ENCODE measurements at regions not wholly inside any gene's neighbourhood (a gene's known extent, or its start where the extent isn't known, plus 50 kb on each side); places are given as distances from the start of the nearest gene placed in this dataset.

DNA sequence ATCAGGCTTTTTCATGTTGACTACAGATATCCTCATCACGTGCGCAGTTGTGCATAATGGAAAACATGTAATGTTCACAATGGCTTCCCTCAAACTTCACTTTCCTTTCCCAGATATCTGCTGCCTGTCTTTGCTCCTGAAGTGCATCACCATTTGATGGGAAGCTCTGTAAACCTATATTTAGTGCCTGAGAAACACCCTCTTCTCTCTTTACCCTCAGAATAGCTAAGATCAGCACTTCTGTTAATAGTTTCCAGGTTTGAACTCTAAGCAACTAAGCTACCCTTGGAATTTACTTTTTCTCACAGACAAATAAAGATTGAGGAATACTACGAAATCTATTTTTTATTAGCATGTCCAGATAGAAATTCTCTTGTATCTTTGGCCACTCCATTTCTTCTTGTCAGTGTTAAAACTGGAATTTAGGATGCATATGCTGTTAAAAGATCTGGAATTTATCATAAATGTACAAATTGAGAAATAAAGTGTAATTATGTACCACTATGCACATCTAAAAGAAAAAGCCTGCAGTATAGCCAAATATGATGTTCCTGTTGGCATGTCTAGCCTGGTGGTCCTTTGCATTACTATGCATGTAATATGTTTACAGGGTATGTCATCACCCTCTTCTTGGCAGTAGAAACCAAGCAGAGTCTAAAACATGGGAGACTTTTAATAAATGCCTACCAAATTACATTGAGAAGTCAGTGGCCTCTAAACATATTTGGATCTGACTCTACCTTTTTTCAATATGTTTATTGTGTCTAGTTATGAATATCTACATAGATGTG, 278.7 kb downstream of the FIGN start:
- no peak for FAIRE-seq

DNA sequence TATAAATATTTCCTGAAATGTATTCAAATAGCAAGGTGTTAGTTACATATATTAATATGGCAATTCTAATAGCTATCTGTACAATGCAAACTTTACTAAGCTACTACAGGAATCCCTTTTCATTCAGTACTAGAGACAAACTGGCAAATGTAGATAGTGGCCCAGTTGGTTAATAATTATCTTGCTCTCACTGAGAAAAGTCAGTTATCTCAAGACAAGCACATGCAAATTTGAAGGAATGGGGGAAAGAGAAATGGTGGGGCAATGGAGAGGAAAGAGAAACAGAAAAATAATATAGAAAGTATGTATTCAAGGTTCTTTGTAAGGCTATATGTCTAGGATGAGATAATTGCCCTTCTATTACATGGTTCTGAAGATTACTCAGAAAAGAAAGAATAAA, 280.0 kb downstream of the FIGN start:
- FAIRE-seq, result no peak

DNA sequence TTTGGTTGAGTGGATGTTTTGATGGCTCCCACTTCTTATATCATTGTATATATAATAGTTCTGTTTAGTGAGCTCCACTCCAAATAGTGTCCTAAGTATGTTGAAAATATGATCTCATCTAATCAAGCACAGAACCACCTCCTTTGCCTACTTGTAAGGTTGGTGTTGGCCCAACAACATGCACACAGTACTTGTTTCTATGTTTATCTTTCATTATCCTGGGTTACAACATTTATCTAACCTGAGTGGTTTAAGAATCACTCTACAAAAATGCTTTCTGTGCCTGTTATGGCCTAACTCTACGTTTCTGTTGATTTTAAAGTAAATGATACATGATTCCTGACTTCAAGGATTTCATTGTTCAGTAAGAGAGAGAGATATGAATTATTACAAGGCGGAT, 281.9 kb downstream of the FIGN start:
- no peak for FAIRE-seq

DNA sequence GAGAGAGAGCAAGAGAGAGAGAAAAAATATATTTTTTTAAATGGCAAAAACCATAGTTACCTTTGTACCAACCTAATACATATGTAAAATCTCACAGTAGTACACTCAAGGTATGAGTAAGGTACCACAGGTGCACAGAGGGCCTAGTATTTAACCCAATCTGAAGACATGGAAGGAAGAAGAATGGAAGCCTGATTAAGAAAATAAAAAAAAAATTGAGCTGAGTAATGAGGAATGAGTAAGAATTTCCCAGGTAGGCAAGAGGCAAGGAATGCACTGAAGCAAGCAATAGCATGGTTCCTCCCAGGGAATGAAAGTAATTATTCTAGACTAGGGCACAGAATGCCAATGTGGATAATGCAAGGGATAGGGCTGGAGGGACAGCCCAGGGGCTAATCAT, 294.2 kb downstream of the FIGN start:
- no peak for FAIRE-seq

DNA sequence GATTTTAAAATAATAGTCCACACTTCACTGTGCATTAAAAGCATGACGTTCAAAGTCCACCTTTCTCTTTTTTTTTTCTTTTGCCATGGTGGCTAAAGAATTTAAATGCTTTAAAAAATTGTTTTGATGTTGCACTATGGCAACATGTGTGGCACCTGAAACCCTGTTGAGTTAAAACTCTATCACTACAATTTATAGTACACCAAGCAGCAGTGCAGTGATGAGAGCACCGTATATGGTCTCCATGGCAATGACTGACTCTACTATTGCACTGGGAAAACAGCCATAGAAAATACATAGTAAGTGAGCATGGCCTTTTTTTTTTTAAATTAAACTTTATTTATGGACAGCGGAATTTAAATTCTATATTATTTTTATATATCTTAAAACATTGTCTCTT, 298.8 kb downstream of the FIGN start:
- no peak for FAIRE-seq

DNA sequence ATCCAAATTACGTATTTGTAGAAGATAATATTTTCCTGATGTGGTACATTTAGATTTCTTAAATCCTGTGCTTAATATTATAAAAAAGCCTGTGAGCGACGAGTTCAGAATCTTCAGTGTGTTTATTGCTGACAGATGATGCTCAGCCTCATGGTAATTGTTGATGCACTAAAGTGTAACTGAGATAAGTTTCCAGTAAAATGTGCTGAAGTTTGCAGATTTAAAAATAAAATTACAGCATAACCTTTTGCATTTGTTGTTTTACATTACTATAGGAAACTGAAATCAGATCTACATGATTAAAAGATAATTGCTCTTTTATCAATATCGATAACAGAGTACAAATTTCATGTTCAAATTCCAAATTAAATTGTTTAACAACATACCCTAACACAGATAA, 307.6 kb downstream of the FIGN start:
- no peak for FAIRE-seq

DNA sequence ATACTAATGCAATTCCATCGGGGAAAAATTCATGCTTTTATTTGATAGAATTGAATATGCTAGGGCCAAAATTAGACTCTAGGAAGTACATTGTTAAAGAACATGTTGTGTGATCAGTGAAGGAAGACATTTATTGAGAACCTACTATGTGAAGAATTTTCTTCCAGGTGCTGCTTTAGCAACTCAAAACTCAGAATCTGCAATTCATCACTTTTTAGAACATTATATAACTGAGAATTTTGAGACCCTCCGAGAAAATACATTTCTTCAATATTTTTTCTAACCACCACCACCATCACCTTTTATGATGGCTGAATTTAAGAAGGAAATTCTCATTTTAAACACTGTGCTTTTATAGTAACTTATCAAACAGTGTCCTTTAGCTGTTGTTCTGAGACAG, 315.2 kb downstream of the FIGN start:
- no peak for FAIRE-seq

DNA sequence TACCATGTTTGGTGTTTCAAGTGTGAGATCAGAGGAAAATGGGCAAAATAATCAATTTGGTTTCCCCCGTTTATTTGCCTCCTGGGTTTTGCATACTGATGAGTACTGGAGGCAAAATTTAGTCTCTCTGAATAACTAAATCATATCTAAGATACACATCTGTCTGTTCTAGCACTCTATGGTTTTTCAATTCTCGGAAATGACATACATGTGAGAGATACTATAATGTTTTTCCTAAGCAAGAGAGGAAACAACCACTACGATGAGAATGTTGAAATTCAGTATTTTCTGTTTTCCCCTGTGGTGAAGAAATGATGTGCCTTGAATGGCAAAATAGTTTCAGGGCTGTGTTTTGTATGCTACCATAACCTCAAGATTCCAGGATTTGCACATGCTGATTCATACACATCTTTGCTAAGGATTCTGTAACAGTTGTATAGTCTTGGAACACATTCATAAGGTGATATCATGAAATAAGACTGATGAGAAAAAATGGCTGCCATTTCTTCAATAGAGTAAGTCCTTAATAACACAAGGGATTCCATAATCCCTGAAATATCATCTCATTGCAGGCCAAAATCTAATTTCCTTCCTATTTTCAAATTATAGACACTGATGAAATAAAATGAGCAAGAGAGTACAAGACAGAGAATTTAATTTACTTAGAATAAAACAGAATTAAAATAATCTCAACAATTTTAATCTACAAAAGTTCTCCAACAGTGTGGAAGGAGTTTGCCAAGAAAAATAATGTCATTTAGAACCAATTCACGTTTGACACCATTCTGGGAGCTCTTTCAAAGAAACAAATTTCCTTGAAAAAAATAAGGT, 316.6 kb downstream of the FIGN start:
- no peak for FAIRE-seq

DNA sequence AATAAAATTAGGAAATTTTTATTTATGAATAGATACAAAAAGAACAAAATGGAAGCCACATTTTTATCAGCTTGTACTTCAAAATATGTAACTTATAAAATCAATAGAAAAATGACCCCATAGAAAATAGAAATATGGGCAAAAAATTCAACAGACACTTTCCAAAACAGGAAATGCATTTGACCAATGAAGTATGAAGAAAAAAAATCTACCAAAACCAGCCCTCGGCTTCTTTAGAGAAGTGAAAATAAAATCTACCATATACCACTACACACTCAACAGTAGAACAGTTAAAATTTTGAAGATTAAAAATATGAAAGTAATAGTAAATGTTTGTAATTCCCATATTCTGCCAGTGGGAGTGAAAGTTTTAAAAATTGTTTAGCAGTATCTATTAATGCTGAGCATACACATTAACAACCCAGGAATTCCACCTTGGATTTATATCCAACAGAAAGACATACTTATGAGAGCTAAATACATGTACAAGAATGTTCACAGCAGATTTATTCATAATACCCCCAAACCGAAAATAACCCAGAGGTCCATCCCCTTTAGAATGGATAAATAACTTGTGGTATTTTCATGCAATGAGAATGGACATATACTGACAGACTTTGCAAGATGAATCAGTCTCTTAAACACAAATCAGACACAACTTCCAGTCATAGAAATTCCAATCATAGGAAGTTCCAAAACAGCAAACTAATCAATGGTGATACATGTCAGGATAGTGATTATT, 318.0 kb downstream of the FIGN start:
- no peak for FAIRE-seq

DNA sequence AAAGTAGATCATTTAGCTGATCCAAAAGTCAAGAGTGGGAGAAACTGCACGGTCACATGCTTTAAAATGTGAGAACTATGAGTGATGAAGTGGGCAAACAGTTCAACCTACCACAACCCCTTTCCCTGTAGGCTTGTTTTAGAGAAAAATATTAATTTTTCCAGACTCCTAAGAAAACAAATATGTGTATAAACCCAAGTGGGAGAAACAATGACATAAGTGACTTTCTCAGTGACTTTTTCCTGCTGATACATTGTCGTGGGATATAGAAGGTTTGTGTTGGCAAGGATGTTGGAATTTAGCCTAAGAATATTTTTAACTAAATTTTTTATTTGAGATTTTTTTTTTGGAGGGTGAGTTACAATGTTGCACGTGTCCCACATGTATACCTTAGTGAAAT, 321.7 kb downstream of the FIGN start:
- no peak for FAIRE-seq

DNA sequence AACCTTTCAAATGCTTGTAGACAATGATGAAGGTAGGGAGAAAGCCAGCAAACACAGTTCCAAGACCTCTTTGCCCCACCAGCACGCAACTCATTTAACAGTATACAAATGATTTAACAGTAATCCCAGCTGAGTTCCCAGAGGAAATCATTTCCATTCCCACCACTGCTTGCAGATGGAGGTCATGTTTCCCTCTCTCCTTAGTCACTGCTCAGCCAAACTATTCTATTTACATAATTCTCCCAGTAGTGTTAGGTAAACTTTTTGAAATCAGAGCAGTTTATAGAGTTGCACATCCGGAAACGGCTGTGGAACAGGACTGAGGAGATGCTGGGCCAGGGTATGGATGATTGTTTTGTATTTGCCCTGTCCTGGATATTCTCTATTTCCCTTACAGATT, 328.5 kb downstream of the FIGN start:
- FAIRE-seq, result no peak

DNA sequence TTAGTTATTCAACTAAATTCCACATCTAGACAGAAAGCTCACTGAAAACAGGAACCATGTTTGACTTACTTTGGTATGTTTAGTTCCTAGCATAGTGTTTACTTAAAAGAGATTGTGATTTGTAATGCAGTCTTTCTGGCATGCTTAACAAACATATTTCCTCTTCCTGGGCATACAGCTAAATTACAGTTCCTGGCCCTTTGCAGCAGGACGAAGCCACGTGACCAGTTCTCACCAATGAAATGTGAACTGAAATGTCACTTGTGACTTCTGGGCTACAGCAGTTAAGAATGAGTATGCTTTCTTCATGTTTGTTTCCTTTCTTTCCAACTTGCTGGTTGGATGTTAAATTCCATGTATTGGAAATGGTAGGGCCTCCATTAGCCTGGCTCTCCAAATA, 330.5 kb downstream of the FIGN start:
- no peak for FAIRE-seq

DNA sequence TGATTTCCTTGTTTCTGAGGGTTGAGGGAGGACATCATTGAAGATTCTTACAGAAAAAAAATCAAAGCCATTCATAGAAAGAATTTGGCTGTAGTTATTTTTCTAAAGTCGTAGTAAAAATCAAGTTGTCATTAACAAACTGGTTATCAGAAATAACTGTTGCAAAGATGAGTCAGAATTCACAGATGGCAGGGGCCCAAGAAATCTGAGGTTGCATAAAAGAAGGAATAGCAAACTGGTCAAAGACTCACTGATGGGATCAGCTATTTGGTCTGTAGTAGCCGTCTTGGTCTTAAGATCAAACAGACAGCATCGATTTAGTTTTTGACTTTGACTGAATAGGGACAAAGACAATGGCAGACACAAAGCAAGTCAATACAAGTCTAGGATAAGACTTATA, 334.3 kb downstream of the FIGN start:
- FAIRE-seq, result no peak

DNA sequence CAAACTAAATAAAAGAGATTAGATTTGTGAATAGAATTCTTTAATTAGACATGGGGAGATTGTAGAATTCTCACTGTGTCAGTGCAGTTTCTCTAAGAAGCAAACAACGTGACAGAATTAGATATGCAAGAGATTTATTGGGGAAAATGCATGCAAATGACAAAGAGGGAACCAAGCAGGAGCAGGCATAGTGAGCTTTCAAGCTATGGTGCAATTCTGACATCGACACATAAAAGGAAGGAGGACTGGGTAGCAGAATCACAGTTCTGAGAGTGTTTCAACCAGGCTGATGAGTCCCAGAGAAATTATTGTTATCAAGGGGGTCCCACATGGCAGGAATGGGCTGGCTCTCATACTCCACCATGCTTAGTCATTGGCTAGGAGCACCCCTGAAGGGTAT, 338.4 kb downstream of the FIGN start:
- no peak for FAIRE-seq

DNA sequence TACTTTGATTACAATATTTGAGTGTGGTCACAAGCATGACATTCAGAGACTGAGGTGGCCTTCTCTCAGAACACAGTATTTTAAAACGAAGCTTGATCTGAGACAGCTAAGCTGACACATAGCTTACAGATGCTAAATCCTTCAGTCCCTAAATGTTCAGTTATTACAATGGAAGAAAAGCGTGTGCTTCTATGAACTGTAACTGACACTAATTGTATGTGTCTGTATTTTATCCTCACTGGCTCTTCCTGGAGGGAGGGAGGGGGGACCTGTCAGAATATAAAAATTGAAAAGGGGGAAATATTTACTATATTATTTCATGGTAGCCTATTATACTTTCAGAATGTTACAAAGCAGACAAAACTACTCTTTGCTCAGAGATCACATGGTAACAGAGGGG, 340.2 kb downstream of the FIGN start:
- FAIRE-seq, result no peak

DNA sequence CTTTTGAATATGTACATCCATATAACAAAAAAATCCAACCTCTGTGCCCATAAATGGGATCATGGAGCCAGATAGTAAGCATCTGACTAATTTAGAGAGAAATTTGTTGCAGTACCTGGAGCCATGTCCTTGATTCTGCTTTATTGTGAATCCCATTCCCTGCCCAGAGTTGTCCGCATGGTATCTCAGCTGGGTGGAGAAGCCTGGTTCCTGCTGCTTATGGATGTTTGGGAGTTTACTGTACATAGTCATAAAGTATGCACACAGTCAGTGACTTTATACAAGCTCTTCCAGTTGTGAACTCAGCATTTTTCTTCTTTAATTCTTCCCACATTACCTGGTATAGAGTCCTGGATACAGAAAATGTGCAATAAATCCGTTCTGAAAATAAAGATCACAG, 346.0 kb downstream of the FIGN start:
- no peak for FAIRE-seq

DNA sequence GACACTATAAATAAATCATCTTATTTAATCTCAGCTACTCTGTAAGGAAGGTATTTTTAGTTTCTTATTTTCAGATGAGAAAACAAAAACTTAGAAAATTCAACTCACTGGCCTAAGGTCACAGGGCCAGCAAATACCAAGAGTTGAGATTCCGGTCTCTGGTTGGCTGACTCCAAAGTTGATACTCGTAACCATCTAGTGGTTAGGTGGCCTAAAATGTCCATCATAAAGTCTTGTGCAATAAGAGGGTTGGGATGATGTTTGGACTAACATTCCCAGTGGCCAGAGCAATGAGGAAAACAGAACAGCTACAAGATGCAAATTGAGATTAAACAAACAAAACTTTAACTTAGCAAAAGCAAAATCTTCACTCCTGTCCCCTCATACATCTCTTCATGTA, 360.3 kb downstream of the FIGN start:
- FAIRE-seq, result no peak

DNA sequence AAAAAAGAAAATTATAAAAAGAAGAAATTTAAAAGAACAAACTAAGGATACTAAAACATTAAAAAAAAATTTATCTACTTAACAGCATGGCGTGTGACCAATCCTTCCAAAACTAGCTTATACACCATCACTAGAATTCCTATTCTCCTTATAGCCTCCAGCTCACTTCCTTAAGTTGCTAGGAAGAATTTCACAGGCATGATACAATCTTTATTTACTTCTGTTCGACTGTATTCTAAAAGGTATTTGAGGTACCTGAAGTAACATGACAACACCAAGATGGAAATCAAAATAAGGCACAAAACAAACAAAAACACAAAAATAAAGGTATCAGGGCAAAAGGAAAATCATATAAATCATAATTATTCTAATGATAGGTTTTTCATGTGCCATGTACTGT, 360.7 kb downstream of the FIGN start:
- no peak for FAIRE-seq

DNA sequence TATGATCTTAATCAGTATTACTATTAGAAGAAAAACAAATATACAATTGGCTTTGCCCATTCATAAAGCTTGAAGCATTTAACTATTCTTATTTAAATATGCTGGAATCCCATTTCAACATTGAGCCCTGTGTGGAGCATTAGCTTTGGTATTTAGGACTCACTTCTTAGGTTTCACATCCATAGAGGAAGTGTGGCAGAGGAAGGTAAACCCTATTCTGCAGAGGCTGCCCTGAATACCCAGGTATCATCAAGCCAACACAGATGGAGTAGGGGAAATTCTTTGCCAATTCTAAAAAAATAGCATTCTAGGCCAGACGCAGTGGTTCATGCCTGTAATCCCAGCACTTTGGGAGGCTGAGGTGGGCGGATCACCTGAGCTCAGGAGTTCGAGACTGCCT, 361.5 kb downstream of the FIGN start:
- no peak for FAIRE-seq

DNA sequence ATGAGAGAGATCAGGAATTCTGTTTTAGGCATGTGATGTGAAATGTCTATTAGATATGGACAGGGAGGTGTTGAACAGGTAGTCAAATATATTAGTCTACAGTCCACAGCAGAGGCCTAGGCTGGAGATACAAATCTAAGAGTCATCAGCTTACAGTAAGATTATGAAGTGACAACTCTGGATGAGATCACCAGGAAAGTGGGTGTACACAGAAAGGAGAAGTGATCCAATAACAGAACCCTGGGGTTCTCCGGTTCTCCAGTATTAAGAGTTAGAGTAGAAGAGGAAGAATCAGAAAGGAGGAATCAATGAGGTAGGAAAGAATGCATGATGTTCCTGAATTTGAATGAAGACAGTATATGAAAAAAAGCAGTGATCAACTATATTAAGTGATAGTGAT, 362.3 kb downstream of the FIGN start:
- no peak for FAIRE-seq

DNA sequence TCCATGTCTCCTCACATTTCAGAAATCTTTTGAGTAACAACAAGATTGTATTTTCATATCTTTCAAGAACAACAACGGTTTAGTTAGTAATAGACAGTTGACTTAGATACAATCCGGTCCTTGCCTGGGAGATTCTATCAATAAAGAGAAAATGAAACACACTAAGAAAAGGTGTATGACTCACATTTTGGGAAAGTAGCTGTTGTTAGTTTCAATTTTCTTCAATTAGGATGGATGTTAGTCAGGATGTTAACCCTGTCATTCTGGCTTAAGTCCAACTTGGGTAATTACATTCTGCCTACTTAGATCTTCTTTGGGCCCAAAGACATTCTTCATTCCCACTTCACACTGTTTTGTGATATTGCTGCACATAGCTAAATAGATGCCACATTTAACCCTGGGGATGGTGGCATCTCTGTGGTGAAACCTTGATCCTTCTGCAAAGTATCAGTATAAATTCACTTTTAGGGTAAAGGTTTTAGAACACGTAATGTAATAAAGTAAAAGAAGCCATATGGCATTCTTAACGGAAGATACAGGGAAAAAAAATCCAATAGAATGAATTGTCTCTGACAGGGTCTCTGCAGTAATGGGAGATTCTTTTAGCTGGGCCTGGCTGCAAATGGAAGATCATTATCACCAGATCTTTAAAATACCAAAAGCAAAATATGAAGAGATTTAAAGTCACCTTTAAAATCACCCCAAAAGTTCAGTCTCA, 365.5 kb downstream of the FIGN start:
- FAIRE-seq, result no peak

DNA sequence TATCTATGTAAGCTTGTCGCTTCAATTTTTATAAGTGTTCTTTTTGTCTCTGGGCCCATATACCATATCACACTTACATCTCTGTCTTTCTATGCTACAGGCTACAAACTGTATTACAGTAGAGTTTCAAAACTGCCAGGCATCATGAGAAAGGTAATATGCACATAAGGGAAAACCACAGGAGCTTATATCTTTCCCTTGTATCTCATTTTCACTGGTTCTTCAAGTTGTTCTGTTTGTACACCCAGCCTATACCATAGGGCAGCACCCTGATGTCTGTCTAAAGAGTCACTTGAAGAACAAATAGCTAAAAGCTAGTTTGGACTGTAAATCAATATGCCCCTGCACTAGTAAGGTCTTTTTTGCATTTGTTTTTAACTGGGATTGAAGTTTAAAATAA, 366.7 kb downstream of the FIGN start:
- FAIRE-seq, result no peak

DNA sequence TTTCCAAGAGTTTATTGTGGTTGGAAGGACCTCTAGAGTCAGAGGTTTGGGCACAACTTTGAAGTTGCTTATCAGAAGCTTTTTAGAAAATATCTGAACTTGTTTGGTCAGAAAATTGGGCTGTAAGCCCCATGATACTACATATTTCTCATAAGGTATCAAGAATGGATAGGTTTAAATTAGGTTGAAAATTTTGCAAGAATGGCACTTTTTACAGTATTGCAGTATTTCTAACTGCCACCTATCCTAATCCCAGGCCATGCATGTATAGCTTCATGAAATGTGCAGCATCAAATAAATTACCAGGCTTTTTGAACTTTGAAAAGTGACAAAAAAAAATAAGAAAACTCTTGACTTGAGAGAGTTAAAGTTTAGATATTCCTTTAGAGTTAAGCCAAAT, 367.2 kb downstream of the FIGN start:
- FAIRE-seq, result no peak
